ENCODE measurements at regions not wholly inside any gene's neighbourhood (a gene's known extent, or its start where the extent isn't known, plus 50 kb on each side); places are given as distances from the start of the nearest gene placed in this dataset.

DNA sequence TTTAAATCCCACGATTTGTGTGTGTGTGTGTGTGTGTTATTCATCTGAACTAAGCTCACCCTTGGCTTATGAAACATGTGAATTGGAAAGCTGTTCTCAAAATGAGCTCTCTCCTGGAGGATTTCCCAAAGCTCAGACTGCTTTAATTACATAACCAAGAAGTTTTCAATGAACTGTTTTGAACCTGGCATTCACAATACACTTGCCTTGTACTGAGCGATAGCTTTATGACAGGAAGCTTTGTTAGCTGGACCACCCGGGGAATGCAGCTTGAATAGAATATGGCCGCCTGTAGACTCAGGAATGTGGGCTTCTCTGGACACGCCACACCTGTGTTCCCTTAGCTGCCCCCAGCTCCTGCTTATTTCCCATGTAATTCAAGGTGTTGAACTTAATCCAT, 71.4 kb upstream of the PREP start:
- DNase-seq = no peak

DNA sequence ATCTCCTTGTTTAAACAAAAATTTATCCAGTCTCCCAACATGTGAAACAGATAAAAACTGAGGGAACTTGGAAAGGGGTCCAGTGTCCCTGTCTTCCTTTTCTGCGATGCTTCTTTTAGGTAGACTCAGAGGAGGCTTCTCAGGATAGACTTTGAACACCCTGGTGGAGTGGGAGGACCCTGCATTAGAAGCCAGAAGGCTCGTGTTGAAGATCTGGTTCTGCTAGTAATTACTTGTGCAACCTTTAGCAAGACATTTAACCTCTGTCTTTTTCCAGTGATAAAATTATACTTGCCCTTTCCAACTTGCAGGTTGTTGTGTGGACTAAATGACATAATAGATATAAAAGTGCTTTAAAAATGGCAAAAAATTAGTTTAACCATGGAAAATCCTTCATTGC, 67.1 kb upstream of the PREP start:
- no peak for DNase-seq

GRCh38 chr6:105468850-105469249, 66.0 kb upstream of the PREP start:
- DNase-seq = no peak

- no peak for DNase-seq
These were observed 58.0 kb upstream of the PREP start for GRCh38 chr6:105460860-105461259.

GRCh38 chr6:105459864-105460263, 57.0 kb upstream of the PREP start:
- DNase-seq = no peak

- DNase-seq = no peak
These were observed 56.2 kb upstream of the PREP start for GRCh38 chr6:105459049-105459448.

DNA sequence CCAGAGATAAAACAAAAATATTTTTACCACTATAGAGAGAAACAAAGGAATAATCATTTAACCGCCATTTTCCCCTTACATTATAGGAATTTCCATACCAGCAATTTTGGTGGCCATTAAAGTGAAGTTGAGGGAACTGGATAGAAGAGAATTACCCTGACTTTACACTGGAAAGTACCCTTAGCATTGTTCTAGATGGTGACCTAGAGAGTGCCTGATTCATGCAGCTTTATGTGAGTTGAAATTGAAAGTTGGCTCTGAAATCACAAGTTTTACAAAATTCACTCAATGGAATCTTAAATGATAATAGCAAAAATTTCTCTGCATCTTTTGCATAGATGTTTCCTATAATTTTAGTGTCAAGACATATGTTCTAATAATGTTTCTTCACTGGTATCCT, 55.7 kb upstream of the PREP start:
- no peak for DNase-seq

GRCh38 chr6:105458084-105458483, 55.2 kb upstream of the PREP start:
- DNase-seq = no peak

- no peak for DNase-seq
These were observed 51.1 kb upstream of the PREP start for GRCh38 chr6:105453968-105454367.

- no peak for DNase-seq
These were observed 50.3 kb upstream of the PREP start for GRCh38 chr6:105452924-105453756.

Data from activated naive CD4-positive, alpha-beta T cell (primary cell).